GM23338 (cell line): ENCODE measurements at regions not wholly inside any gene's neighbourhood (a gene's known extent, or its start where the extent isn't known, plus 50 kb on each side); places are given as distances from the start of the nearest gene placed in this dataset.

ENCODE experiments used
- ATAC-seq: fragments of 200-7000 bp; cut with Tn5 transposase; 3 replicates; pipeline ENCODE4 v1.9.1; 2020
- DNase-seq: peaks from one replicate; pipeline ENCODE4 v3.0.0-alpha.2; 2015; ENCODE audit warnings: low spot score
- H2AFZ ChIP-seq: fragments of 200-600 bp; sonication (generic); 2 replicates; pipeline ENCODE4 v1.8.0; 2016; ENCODE audit warnings: antibody characterized with exemption, mild to moderate bottlenecking, moderate library complexity
- H3F3A ChIP-seq: fragments of 200-600 bp; sonication (generic); replicated peaks from 2 replicates; pipeline ENCODE4 v1.8.0; 2017; ENCODE audit warnings: antibody characterized with exemption, mixed run types, low read depth
- H3K27ac ChIP-seq: fragments of 200-600 bp; sonication (generic); 2 replicates; pipeline ENCODE4 v1.6.1; 2016; ENCODE audit warnings: low read depth
- H3K27me3 ChIP-seq: fragments of 200-600 bp; sonication (generic); 2 replicates; pipeline ENCODE4 v1.8.0; 2016; ENCODE audit warnings: mild to moderate bottlenecking, mixed run types, moderate library complexity; ENCODE audit not compliant: insufficient read depth
- H3K36me3 ChIP-seq: fragments of 200-600 bp; sonication (generic); 2 replicates; pipeline ENCODE4 v1.8.0; 2016; ENCODE audit warnings: mild to moderate bottlenecking; ENCODE audit not compliant: insufficient read depth
- H3K4me1 ChIP-seq: fragments of 200-600 bp; sonication (generic); 2 replicates; pipeline ENCODE4 v1.8.0; 2016; ENCODE audit warnings: mild to moderate bottlenecking, moderate library complexity; ENCODE audit not compliant: insufficient read depth
- H3K4me2 ChIP-seq: fragments of 200-600 bp; sonication (generic); 2 replicates; pipeline ENCODE4 v1.7.1; 2017; ENCODE audit warnings: mixed run types
- H3K4me3 ChIP-seq: fragments of 200-600 bp; sonication (generic); 2 replicates; pipeline ENCODE4 v1.6.1; 2016; ENCODE audit warnings: mixed run types
- H3K79me2 ChIP-seq: fragments of 200-600 bp; sonication (generic); replicated peaks from 2 replicates; pipeline ENCODE4 v1.8.0; 2017; ENCODE audit warnings: mild to moderate bottlenecking; ENCODE audit not compliant: insufficient read depth
- H3K9me2 ChIP-seq: fragments of 200-600 bp; sonication (generic); 2 replicates; pipeline ENCODE4 v1.8.0; 2017; ENCODE audit not compliant: insufficient read depth
- H4K20me1 ChIP-seq: fragments of 200-600 bp; sonication (generic); replicated peaks from 2 replicates; pipeline ENCODE4 v1.8.0; 2017; ENCODE audit warnings: mild to moderate bottlenecking; ENCODE audit not compliant: insufficient read depth
- H3K27ac Mint-ChIP-seq: 2 replicates; pipeline ENCODE4 v1.8.0; 2020; ENCODE audit warnings: inconsistent platforms, mild to moderate bottlenecking, moderate library complexity, mixed read lengths
- H3K27me3 Mint-ChIP-seq: 3 replicates; pipeline ENCODE4 v1.8.0; 2022; ENCODE audit warnings: low read depth, mild to moderate bottlenecking, moderate library complexity, mixed read lengths, inconsistent platforms; ENCODE audit not compliant: insufficient read depth, poor library complexity
- H3K36me3 Mint-ChIP-seq: 3 replicates; pipeline ENCODE4 v1.8.0; 2021; ENCODE audit warnings: low read depth, mild to moderate bottlenecking, inconsistent platforms, moderate library complexity, mixed read lengths
- H3K4me1 Mint-ChIP-seq: 3 replicates; pipeline ENCODE4 v1.8.0; 2020; ENCODE audit warnings: mild to moderate bottlenecking, inconsistent platforms, mixed read lengths
- H3K4me3 Mint-ChIP-seq: 3 replicates; pipeline ENCODE4 v1.8.0; 2021; ENCODE audit warnings: moderate library complexity, mild to moderate bottlenecking, inconsistent platforms, mixed read lengths
- H3K9me3 Mint-ChIP-seq: 3 replicates; pipeline ENCODE4 v1.8.0; 2020; ENCODE audit warnings: moderate library complexity, mild to moderate bottlenecking, inconsistent platforms, mixed read lengths
- CREB1 ChIP-seq: fragments of 250-450 bp; sonication (Bioruptor Pico); IDR thresholded peaks from 2 replicates; pipeline ENCODE4 v1.5.0; 2020; ENCODE audit warnings: low read depth, mild to moderate bottlenecking, moderate library complexity
- CTCF ChIP-seq, 2 experiments: fragments of 200-600 bp in 1 of 2; sonication (generic) in 1 of 2; conservative IDR thresholded peaks; 2 replicates each; pipeline versions ENCODE4 v1.5.1 to v1.6.1; 2016 to 2017; ENCODE audit warnings: antibody characterized with exemption in 2 of 2, low read depth in 2 of 2, mild to moderate bottlenecking in 2 of 2, moderate library complexity in 1 of 2
- ETS1 ChIP-seq: IDR thresholded peaks from 2 replicates; pipeline ENCODE4 v1.6.1; 2016; ENCODE audit warnings: antibody characterized with exemption
- EZH2 ChIP-seq: fragments of 200-600 bp; sonication (generic); IDR thresholded peaks from one replicate; pipeline ENCODE4 v1.8.0; 2017; ENCODE audit warnings: antibody characterized with exemption, mild to moderate bottlenecking, low read depth; ENCODE audit not compliant: unreplicated experiment
- EZH2phosphoT487 ChIP-seq: fragments of 200-600 bp; sonication (generic); IDR thresholded peaks from one replicate; pipeline ENCODE4 v1.8.1; 2018; ENCODE audit warnings: antibody characterized with exemption; ENCODE audit not compliant: unreplicated experiment
- JUNB ChIP-seq: IDR thresholded peaks from one replicate; pipeline ENCODE4 v1.6.1; 2016; ENCODE audit warnings: antibody characterized with exemption; ENCODE audit not compliant: unreplicated experiment
- NANOG ChIP-seq: IDR thresholded peaks from 2 replicates; pipeline ENCODE4 v1.6.1; 2016; ENCODE audit warnings: antibody characterized with exemption, borderline replicate concordance
- POLR2AphosphoS5 ChIP-seq: IDR thresholded peaks from 2 replicates; pipeline ENCODE4 v1.6.1; 2016; ENCODE audit warnings: antibody characterized with exemption, low read depth
- REST ChIP-seq: IDR thresholded peaks from one replicate; pipeline ENCODE4 v1.6.1; 2018; ENCODE audit warnings: antibody characterized with exemption; ENCODE audit not compliant: unreplicated experiment
- STAT1 ChIP-seq: IDR thresholded peaks from one replicate; pipeline ENCODE4 v1.6.1; 2016; ENCODE audit warnings: antibody characterized with exemption; ENCODE audit not compliant: unreplicated experiment
- ZNF114 ChIP-seq: fragments of 250-450 bp; sonication (Bioruptor Pico); IDR thresholded peaks from 2 replicates; pipeline ENCODE4 v1.5.0; 2020; ENCODE audit warnings: mild to moderate bottlenecking, moderate library complexity
- ZNF331 ChIP-seq: fragments of 250-450 bp; sonication (Bioruptor Pico); IDR thresholded peaks from 2 replicates; pipeline ENCODE4 v1.5.0; 2020; ENCODE audit warnings: low read depth, mild to moderate bottlenecking, moderate library complexity
- ZNF462 ChIP-seq: fragments of 250-450 bp; sonication (Bioruptor Pico); IDR thresholded peaks from 2 replicates; pipeline ENCODE4 v1.5.0; 2020; ENCODE audit warnings: mild to moderate bottlenecking, moderate library complexity

- no peaks in the 10 kb centered on the region for H3K36me3 ChIP-seq
- DNase-seq (no peak), ATAC-seq (no peak)
- no peaks in the 10 kb centered on the region; the same call in 2 of the 3 replicates for H3K4me1 Mint-ChIP-seq
- no peaks in the 10 kb centered on the region for H3K36me3 Mint-ChIP-seq
- no peaks in the 10 kb centered on the region for H3F3A ChIP-seq
- H3K79me2 ChIP-seq, result no peaks in the 10 kb centered on the region
- no peak overlapping the region for H3K27ac ChIP-seq
- H3K4me3 Mint-ChIP-seq, result no peak overlapping the region
- no peak overlapping the region for H3K4me2 ChIP-seq
- H3K4me1 ChIP-seq, result 0 out of 2 replicates have a peak, but pooled peaks cover under 1% of the 10 kb centered on the region
- H4K20me1 ChIP-seq, result no peaks in the 10 kb centered on the region
- no peaks in the 10 kb centered on the region for H3K9me3 Mint-ChIP-seq
- H3K27me3 ChIP-seq, result peaks cover 8% of the 10 kb centered on the region; the same call in 1 of the 2 replicates
- peaks cover 3% of the 10 kb centered on the region for H3K27me3 Mint-ChIP-seq
- no peak overlapping the region for H3K27ac Mint-ChIP-seq
- H3K4me3 ChIP-seq, result no peak overlapping the region
- TF ChIP-seq ETS1 (no peak), CTCF (conservative IDR thresholded peaks at IDR 0.05; ENCODE audit: low read depth in 2 of 2) (no peak), NANOG (no peak), ZNF462 (CRISPR knock-in tag) (no peak), EZH2 (no peak), REST (no peak), JUNB (no peak), ZNF331 (CRISPR knock-in tag) (no peak), POLR2AphosphoS5 (no peak), STAT1 (no peak), ZNF114 (CRISPR knock-in tag) (no peak), EZH2phosphoT487 (no peak), CREB1 (no peak)
- H2AFZ ChIP-seq, result no peak overlapping the region
- 0 out of 2 replicates have a peak, but pooled peaks cover 3% of the 10 kb centered on the region for H3K9me2 ChIP-seq
Observed at GRCh38 chr14:101633276-101633675, 72.0 kb downstream of the DIO3 start.
